HG03469 (cell line): ENCODE measurements at regions not wholly inside any gene's neighbourhood (a gene's known extent, or its start where the extent isn't known, plus 50 kb on each side); places are given as distances from the start of the nearest gene placed in this dataset.

Experiments
- ATAC-seq: cut with Tn5 transposase; IDR thresholded peaks from one replicate; pipeline ENCODE4 v1.9.1; 2021; ENCODE audit warnings: mild to moderate bottlenecking, moderate library complexity, moderate number of reproducible peaks; ENCODE audit not compliant: unreplicated experiment

GRCh38 chr5:96140496-96140895, 178.8 kb upstream of the ELL2 start:
- no peak for ATAC-seq

GRCh38 chr5:96140084-96140483, 178.4 kb upstream of the ELL2 start:
- no peak for ATAC-seq

GRCh38 chr5:96134886-96135285, 173.2 kb upstream of the ELL2 start:
- no peak for ATAC-seq

- ATAC-seq: no peak
Measured at GRCh38 chr5:96133341-96134079, 171.9 kb upstream of the ELL2 start.

GRCh38 chr5:96129276-96129675, 167.6 kb upstream of the ELL2 start:
- no peak for ATAC-seq

GRCh38 chr5:96128204-96128864, 166.7 kb upstream of the ELL2 start:
- no peak for ATAC-seq

GRCh38 chr5:96127538-96127937, 165.9 kb upstream of the ELL2 start:
- ATAC-seq: no peak

GRCh38 chr5:96125231-96125891, 163.7 kb upstream of the ELL2 start:
- no peak for ATAC-seq

- no peak for ATAC-seq
Measured at GRCh38 chr5:96124589-96124988, 162.9 kb upstream of the ELL2 start.

GRCh38 chr5:96123418-96123817, 161.8 kb upstream of the ELL2 start:
- no peak for ATAC-seq

- ATAC-seq: no peak
Measured at GRCh38 chr5:96121364-96121763, 159.7 kb upstream of the ELL2 start.

GRCh38 chr5:96120120-96120519, 158.5 kb upstream of the ELL2 start:
- no peak for ATAC-seq

GRCh38 chr5:96117771-96118651, 156.4 kb upstream of the ELL2 start:
- no peak for ATAC-seq

GRCh38 chr5:96115147-96115807, 153.6 kb upstream of the ELL2 start:
- ATAC-seq: no peak

- ATAC-seq: no peak
Measured at GRCh38 chr5:96114736-96115135, 153.1 kb upstream of the ELL2 start.

- no peak for ATAC-seq
Measured at GRCh38 chr5:96113170-96113939, 151.7 kb upstream of the ELL2 start.

GRCh38 chr5:96112703-96113102, 151.1 kb upstream of the ELL2 start:
- no peak for ATAC-seq

GRCh38 chr5:96112123-96112670, 150.5 kb upstream of the ELL2 start:
- ATAC-seq: no peak

GRCh38 chr5:96111080-96111756, 149.6 kb upstream of the ELL2 start:
- no peak for ATAC-seq
